Cardiac muscle cell (in vitro differentiated cells and primary cell): ENCODE measurements at regions not wholly inside any gene's neighbourhood (a gene's known extent, or its start where the extent isn't known, plus 50 kb on each side); places are given as distances from the start of the nearest gene placed in this dataset.

Experiments
- DNase-seq, 2 donors: peaks; one replicate each; pipeline versions ENCODE4 v3.0.0 to v3.0.0-alpha.2; 2010 to 2017; ENCODE audit warnings: low read depth in 1 of 2, low spot score in 1 of 2
- H3K27ac ChIP-seq: fragments of 200-600 bp; sonication (generic); 2 replicates; pipeline ENCODE4 v1.5.1; 2016
- H3K27me3 ChIP-seq: fragments of 200-600 bp; sonication (generic); 2 replicates; pipeline ENCODE4 v1.6.0; 2016; ENCODE audit warnings: control low read depth
- H3K36me3 ChIP-seq: fragments of 200-600 bp; sonication (generic); 2 replicates; pipeline ENCODE4 v1.5.1; 2016; ENCODE audit warnings: control low read depth
- H3K4me1 ChIP-seq: fragments of 200-600 bp; sonication (generic); 2 replicates; pipeline ENCODE4 v1.8.1; 2017; ENCODE audit warnings: low read depth, mild to moderate bottlenecking, mixed run types
- H3K4me3 ChIP-seq: fragments of 200-600 bp; sonication (generic); 2 replicates; pipeline ENCODE4 v1.5.1; 2016; ENCODE audit warnings: mild to moderate bottlenecking
- H3K9me3 ChIP-seq: fragments of 200-600 bp; sonication (generic); 2 replicates; pipeline ENCODE4 v1.5.1; 2017; ENCODE audit warnings: low read depth, mild to moderate bottlenecking, control low read depth
- CTCF ChIP-seq: IDR thresholded peaks from 2 replicates; pipeline ENCODE4 v1.5.1; 2012; ENCODE audit warnings: low read depth, mild to moderate bottlenecking, low read length

- DNase-seq: no peak
- Histone ChIP-seq H3K9me3 (no peaks in the 10 kb centered on the region), H3K27ac (no peak overlapping the region), H3K4me1 (peaks cover 6% of the 10 kb centered on the region), H3K4me3 (no peak overlapping the region), H3K36me3 (no peaks in the 10 kb centered on the region), H3K27me3 (no peaks in the 10 kb centered on the region)
- no peak for TF ChIP-seq CTCF
These were observed 74.6 kb upstream of the DOK6 start for GRCh38 chr18:69326094-69326493.

- H3K4me3 ChIP-seq: no peak overlapping the region
- H3K27ac ChIP-seq: no peak overlapping the region
- no peaks in the 10 kb centered on the region for H3K4me1 ChIP-seq
- H3K9me3 ChIP-seq: no peaks in the 10 kb centered on the region
- no peak for TF ChIP-seq CTCF
- no peaks in the 10 kb centered on the region for H3K27me3 ChIP-seq
- DNase-seq: no peak
- H3K36me3 ChIP-seq: no peaks in the 10 kb centered on the region
These were observed 72.6 kb upstream of the DOK6 start for GRCh38 chr18:69328086-69328485.

GRCh38 chr18:69330385-69331005 lies 70.2 kb upstream of the DOK6 start:
- Histone ChIP-seq H3K27me3 (no peaks in the 10 kb centered on the region), H3K4me1 (no peaks in the 10 kb centered on the region), H3K9me3 (no peaks in the 10 kb centered on the region), H3K4me3 (no peak overlapping the region), H3K36me3 (no peaks in the 10 kb centered on the region), H3K27ac (no peak overlapping the region)
- DNase-seq: no peak
- no peak for TF ChIP-seq CTCF

GRCh38 chr18:69349912-69350597 lies 50.6 kb upstream of the DOK6 start:
- no peaks in the 10 kb centered on the region for H3K9me3 ChIP-seq
- H3K4me3 ChIP-seq: no peak overlapping the region
- no peaks in the 10 kb centered on the region for H3K27me3 ChIP-seq
- no peak overlapping the region for H3K27ac ChIP-seq
- H3K36me3 ChIP-seq: no peaks in the 10 kb centered on the region
- H3K4me1 ChIP-seq: no peaks in the 10 kb centered on the region
- no peak for TF ChIP-seq CTCF
- DNase-seq: no peak
